GM13976 (cell line): ENCODE measurements at regions not wholly inside any gene's neighbourhood (a gene's known extent, or its start where the extent isn't known, plus 50 kb on each side); places are given as distances from the start of the nearest gene placed in this dataset.

Source experiments
- DNase-seq: peaks from one replicate; pipeline ENCODE4 v3.0.0; 2012; ENCODE audit warnings: low spot score
- CTCF ChIP-seq: IDR thresholded peaks from 2 replicates; pipeline ENCODE4 v1.5.1; 2012; ENCODE audit warnings: borderline replicate concordance, mild to moderate bottlenecking; ENCODE audit not compliant: insufficient read depth; ENCODE audit errors: extremely low read depth, missing control alignments, control extremely low read depth
- in situ Hi-C: fragments of 300-500 bp; cut with MboI; formaldehyde crosslinking; loops from one replicate; pipeline ENCODE4 v1.12.0; 2022; ENCODE audit warnings: low sequenced_read_pairs, mixed read lengths, inconsistent platforms; ENCODE audit not compliant: unreplicated experiment

GRCh38 chr6:125365230-125365629 lies 63.5 kb upstream of the HDDC2 start:
- no peak for TF ChIP-seq CTCF
- in situ Hi-C loops: no loop called here
- DNase-seq: no peak

- no peak for DNase-seq
- no peak for TF ChIP-seq CTCF
- in situ Hi-C loops: no loop called here
These were observed 65.4 kb upstream of the HDDC2 start for GRCh38 chr6:125367036-125367782.

GRCh38 chr6:125370343-125370742 lies 68.6 kb upstream of the HDDC2 start:
- in situ Hi-C loops: no loop called here
- no peak for DNase-seq
- no peak for TF ChIP-seq CTCF

- TF ChIP-seq CTCF: no peak
- DNase-seq: no peak
- in situ Hi-C loops: no loop called here
These were observed 73.2 kb upstream of the HDDC2 start for GRCh38 chr6:125375013-125375412.

GRCh38 chr6:125375821-125376220 lies 74.1 kb upstream of the HDDC2 start:
- in situ Hi-C loops: no loop called here
- no peak for TF ChIP-seq CTCF
- no peak for DNase-seq

GRCh38 chr6:125377621-125378020 lies 75.9 kb upstream of the HDDC2 start:
- no peak for DNase-seq
- TF ChIP-seq CTCF: no peak
- in situ Hi-C loops: no loop called here

GRCh38 chr6:125379174-125379573 lies 77.4 kb upstream of the HDDC2 start:
- in situ Hi-C loops: no loop called here

More at GRCh38 chr6:125379174-125379573, 77.4 kb upstream of the HDDC2 start:
- no peak for DNase-seq
- TF ChIP-seq CTCF: no peak
